HG03064 (cell line): ENCODE measurements at regions not wholly inside any gene's neighbourhood (a gene's known extent, or its start where the extent isn't known, plus 50 kb on each side); places are given as distances from the start of the nearest gene placed in this dataset.

Source experiments
- ATAC-seq: cut with Tn5 transposase; IDR thresholded peaks from one replicate; pipeline ENCODE4 v1.9.1; 2021; ENCODE audit warnings: low read depth; ENCODE audit not compliant: unreplicated experiment

DNA sequence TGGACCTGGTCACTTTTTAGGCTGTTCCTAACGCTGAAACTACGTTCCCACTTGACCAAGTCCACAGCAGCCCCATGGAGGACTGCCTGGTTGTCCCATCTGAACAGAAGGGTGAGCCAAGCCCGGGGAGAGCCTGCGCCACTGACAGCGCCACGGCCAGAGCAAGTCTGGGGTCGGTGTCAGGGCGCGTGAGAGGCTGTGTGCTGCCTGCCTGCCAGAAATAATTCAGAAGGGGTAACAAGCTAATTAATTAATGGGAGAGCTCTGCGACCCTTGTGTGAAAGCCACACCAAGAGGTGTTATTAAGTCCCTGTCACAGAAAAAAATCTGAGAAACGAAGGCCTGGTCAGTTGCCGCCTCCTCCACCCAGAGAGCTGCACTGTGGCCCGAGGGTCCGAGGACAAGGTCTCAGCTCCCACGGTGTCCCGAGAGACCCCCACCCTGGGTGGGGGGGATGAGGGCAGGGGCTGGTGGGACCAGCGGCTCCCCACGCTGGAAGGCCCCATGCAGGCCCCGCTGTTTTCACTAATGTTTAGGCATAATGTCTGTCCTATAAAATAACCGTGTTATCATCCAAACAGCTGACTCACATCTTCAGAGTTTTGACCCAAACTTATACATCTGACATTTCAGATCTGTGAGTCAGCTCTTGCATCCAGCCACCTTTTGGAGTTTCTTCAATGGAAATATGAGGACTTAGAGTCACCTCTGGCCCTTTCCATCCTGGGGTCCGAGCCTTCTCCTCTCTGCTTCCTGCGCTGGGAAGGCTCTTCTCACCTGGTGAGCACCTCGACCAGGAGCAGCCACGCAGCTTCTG is 58.5 kb downstream of the DLL1 start:
- no peak for ATAC-seq

DNA sequence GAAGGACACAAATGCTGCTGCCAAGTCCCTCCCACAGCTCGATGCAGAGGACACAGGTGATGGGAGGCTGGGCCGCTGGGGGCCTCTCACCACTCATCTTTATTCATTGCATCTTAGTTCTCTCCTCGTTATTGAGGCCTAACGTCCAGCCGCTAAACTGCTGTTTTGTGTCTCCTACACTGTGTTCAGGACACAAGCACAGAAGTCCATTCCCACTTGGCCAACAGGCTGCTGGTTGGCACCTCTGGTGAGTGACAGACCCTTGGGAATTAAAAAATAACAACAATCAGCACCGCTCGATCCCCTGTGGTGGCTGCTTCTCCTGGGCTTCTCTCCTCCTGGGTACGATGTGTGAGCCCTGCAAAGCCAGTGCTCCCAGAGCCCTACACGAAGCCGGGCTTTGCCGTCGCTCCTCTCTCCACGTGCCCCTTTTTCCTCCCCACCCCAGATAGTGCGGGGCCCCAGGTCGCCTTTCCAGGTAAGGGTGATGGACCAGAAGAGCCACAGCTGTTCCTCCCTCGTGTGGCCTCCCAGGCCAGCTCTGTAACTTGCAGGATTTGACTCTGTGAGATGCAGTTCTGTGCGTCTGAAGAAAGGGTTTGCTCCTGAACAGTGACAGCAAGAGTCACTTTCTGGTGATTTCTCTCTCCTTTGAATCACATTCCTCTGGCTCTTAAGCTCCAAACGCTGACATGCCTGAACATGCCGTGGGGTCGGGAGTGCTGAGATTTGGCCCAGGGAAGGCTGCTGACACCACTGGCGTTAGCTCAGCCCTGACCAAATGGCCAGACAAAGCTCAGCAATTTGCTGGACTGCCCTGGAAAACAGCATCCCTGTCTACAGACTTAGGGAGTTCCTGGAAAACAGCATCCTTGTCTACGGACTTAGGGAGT is 59.3 kb downstream of the DLL1 start:
- ATAC-seq = no peak

DNA sequence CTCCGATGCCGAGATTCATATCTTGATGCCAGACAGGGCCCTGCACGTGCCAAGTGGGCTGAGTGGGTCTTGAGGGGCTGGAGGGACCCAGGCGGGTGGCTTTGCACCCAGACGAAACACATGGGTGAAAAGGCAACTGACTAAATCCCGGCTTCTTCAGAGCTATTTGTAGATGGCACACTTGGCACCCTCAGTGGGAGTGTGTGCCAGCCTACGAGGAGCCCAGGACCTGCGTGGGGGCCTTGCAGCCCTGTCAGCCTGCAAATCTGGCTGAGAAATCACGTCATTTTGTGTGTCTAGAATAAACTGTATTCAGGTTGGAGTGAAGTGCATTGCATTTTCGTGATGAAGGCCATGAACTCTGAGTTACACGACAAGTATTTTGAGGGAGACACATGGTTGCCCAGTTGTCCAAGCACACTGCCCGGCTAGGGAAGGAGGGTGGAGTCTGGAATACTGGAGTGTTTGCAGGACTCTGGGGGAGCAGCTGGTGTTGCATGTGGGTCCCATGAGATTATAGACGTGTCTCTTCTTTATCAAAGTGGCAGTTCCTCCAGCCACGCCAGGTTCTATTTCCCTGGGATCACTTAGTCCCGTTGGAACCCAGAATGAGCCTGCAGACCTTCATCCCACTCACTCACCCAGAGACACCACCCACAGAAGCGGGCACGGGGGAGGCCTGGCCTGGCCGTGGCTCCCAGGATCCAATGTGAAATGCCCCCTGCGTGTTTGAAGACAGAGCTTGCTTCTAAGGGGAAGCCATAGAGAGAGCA is 60.2 kb downstream of the DLL1 start:
- no peak for ATAC-seq

DNA sequence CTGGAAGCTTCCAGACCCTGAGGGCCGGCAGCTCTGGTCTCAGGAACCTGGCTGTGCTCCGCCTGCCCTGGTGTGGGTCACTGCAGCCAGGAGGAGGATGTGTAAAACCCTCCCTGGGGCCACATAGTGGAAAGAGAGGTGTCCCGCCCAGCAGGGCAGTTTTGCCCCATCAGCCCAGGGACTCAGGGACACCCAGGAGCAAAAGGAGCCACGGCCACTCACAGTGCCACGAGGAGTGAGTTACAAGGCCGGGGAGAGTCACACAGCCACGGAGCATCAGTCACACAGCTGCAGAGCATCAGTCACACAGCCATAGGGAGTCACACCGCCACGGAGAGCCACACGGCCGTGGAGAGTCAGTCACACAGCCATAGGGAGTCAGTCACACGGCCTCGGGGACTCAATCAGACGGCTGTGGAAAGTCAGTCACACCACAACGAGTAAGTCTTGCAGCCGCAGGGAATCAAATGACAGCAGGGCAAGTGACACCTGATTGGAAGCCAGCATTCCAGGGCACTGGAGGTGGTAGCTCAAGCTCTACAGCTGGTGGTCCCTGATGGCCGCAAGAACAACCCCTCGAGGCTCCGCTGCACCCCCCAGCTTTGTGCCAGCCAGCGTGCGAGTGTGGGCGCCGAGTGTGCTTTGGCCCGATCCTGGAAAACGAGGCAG is 60.9 kb downstream of the DLL1 start:
- no peak for ATAC-seq

DNA sequence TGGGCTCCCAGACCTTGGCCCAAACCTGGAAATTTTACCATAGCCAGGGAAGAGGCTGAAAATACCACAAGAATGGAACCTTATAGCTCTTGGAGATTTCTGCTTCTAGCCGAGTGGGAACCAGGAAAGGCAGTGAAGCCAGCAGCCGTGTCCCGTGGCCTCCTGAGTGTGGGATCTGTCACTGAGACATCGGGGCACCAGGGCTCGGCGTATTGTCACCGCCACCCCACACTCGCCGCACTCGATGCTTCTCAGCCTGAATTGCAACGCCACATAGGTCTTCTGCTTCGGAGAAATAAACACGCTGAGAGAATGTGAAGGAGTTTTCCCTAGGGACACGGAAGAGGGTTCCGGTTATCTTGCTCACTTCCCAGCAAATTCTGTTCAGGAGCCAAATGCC is 61.5 kb downstream of the DLL1 start:
- ATAC-seq = no peak

DNA sequence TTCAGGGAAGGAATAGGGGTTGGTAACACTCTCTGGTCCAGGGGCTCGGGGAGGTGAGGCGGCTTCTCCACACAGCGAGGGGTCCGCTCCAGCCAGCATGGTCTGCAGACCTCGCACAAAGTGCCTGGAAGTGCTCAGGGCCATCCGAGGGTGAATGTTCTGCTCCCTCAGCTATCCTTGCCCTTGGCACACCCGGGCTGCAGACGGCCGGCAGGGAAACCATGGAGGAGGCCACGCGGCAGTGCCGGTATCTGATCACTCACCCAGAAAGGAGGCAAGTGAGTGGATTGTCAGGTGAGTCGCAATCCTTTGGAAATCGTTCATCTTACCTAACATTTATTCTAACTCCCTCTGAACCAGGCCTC is 62.0 kb downstream of the DLL1 start:
- no peak for ATAC-seq

DNA sequence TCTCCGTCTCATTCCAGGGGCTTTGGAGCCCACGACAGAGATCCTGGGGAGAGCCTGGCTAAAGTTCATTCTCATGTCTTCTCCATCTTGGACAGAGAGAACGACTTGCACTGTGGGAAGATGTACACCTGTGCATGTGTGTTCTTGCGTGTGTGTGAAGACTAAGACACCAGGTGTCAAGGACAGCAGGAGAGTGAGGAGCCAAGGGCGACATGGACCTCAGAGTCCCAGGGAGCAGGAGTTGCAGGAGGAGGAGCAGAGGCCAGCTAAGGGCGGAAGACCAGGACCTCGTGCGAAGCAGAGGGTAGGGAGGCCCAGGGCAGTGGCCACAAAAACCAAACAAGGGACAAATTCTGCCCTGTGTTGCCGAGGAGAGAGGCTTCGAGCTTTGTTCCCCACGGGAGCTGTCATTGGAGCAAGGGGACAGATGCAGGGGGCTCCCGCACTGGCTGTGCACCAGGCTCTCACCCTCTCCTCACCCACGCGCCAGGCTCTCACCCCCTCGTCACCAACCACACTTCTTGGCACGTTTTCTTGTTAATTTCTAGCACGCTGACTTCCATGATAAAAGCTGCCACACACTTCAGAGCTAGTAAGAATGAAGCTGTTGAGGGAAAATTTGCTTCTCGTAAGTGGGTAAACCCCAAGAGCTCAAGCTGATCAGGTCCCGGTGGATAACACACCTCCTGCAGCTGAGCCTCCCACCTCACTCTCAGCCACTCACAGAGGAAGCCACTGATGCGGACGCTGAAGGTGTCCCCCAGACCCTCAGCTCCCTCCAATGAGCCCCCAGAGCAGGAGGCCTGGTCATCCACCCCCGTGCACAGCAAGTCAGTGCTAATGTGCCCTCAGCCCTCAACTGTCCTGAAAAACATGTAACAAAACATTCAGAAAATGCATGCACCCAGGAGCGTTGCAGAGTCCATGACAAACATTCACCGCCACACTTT is 62.6 kb downstream of the DLL1 start:
- ATAC-seq = no peak

DNA sequence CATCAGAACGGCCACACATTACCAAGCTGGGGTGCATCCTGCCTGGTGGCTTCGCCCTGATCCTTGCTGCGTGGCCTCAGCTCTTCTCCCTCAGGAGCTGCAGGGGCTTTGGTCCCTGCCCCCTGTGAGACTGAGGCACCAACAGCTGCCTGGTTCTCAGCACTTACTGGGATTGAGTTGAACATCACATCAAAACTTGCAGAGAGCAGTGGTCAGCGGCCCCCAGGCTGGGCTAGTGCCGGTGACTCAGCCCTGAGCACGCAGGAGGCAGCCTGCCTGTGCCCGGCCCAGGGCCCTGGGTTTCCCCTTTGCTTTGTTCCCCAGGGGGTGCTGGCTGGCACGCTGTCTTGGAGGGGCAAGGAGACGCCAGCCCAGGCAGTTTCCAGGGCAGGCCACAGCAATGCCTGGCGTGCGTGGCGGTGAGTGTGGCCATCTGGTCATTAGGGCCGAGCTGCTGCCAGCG is 63.3 kb downstream of the DLL1 start:
- no peak for ATAC-seq

DNA sequence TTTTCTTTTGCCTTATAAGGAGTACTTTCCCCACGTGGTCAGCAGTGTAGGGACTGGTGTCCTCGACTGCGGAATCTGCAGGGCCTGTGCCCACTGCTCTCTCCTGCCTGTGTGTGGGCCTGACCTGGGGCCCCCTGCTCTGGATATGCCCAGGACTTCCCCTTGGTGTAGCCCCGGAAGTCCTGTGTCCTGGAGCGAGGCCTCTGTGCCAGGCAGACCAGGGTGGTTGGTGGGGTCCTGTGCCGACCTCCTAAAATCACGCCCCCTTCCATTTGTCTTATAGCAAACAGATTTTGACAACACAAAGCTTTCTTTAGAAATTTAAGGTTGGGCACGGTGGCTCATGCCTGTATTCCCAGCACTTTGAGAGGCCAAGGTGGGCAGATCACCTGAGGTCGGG is 64.2 kb downstream of the DLL1 start:
- ATAC-seq = no peak

DNA sequence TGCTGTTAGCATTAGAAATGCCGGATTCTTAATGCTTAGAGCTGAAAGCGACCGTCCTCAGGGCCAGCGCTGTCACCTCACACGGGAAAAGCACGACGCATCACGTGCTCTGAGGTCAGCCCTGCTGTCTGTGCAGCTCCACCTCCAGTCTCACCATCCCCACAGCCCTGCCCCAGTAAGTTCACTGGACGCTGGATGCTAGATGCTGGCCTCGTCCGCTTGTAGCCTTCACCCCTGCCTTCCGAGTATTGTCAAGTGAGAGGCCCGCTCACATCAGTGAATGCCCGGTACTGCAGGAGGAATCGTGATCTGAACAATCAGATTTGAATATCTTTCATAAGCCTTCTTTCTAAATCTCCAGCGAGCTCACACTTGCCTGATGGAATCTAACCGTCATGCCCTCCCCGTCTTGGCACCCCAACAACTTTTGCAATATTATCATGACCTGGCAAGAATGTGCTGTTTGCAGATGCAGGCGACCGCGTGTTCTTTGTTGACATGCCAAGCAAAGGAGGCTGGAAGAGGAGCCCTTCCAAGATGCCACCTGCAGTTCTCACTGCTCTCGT is 64.9 kb downstream of the DLL1 start:
- no peak for ATAC-seq

DNA sequence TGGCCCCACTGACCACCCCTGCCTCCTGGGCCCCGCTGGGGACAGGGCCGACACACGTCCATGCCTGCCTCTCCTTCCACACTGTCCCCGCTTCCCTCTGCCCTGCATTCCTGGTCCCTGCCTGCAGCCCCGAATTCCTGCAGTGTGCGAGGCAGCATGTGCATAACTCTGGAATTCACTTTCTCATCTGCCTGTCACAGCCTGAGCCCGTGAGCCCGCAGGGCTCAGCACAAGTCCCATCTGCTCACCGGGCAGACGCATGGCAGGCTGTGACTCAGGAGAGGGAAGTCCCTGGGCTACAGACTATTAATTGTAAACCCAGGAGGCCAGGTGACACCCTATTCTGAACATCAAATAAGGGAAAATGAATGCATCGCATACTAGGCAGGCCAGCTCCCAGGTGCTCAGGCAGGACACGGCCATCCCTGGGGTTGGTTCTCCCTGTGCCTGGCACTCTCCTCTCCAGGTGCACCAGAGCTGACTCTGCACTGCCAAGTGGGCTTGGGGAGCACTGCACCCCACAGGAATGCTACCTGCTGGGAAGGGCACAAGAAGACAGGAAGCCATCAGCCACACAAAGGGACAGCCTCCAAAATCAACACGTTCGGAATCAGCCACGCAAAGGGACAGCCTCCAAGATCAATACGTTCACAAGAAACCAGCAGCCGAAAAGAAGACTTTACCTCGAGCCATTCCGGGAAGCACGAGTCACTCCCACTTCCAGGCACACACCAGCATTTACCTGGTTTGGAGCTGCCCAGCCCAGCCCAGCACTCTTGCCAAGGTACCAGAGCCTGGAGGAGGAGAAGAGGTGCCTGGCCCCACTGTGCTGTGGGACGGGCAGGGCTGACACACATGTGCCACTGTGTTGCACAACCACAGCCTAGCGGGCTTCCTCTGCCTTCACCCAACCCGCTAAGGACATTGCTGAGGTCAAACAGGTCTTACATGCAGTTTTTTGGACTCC is 65.9 kb downstream of the DLL1 start:
- no peak for ATAC-seq

DNA sequence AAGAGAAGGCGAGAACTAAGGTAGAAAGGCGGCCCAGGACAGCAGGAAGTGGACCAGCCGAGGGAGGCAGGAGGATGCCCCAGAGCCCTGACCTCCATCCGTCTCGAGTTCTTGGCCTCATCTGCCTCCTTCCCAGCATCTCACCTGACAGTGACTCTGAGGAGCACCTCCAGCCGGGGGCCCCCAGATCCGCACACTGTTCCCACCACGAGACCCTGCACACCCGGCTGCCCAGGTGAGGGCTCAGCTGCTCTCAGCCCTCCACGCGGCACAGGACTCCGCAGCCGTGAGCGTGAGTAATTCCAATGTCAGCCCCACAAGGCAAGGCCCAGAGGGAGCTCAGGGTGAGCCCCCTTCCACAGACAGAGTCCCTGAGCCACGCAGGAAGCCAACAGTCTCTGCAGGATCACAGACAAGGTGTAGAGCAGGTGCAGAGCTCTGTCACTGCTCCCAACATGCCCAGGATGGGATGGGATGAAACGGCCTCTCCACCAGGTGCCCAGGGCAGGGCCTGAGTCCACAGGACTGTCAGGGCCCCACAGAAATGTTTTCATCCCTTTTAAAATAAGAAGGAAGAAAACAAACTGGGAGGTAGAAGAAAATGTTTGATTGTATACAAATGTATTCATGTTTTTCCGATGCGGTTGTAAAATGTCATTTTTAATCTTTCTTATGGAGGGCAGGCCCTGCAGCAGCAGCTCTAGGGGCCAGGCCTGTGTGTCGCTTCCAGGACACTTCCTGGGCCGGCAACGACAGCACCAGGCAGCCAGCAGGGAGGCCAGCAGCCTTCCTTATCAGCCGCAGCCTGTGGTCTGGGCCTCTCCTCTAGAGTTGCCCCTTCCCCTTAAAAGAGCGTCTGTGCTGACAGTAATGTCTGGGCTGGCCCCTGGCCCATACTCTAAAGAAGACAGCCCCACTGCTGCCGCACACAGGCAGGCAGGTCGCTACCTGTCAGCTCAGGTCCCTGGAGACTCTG is 66.9 kb downstream of the DLL1 start:
- no peak for ATAC-seq

DNA sequence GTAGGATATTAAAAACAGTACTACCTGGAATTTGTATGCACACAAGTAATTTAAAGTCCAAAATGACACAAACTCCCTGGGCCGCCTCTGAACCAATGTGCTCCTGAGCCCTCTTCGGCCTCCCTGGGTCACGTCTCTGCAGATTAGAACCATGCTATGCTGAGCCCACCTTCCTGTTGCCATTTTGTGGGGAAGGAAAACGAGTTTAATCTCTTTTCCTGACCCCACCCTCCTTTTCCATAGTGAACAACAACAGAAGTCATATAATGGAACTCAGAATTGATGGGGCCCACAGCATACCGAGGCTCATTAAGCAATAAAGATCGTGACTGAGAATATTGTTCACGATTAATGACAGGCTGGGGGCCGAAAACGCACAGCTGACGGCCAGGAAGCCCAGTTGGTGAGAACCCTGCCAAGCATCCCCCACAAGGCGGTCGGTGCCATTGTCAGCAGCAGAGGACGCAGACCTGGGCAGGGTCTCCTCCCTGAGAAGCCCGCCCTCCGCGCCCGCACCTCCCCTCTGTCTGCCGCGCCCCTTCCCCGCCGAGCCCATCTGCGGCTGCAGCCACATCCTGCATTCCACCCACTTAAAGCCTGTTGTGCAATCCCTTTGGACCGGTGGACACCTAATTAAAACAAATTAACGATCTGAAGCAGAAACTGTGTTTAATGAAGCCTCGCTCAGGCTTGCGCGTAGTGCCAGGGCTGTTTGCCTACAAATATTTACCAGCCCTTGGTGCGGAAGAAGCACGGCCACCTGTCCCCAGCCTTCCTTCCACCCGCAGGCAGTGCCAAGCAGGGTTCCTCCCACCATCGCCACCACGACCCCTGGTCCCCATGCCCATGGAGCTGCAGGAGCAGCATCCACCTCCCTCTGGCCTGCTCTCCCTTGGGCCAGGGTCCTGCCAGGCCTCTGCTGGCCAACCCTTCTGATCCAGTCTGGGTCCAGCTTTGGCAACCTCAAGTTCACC is 68.1 kb downstream of the DLL1 start:
- no peak for ATAC-seq

DNA sequence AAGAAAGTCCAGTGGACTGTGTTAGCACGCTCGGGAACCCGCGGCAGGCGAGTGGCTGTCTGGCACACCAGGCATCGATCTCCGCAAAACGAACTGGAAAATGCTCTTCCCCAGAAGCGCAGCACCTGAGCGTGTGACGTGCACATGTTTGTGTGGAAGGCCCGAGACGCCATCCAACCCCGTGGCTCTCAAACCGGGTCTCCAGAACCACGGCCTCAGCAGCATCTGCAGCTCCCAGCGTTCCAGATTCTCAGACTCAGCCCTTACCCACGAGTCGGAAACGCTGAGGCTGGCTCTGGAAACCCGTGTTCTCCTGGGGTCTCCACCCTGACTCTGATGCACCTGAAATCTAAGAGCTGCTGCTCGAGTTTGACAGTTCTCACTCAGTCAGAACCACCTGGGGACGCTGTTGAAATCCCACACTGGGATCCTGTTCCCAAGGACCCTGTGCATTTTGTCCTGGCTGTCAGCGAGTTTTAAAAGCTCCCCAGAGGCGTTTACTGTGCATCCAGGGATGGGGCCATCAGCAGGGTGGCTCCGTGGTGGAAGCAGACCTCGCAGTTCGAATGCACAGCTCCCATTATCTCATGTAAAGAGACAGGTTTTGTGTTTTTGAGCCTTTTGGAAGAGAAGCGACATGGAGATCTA is 69.0 kb downstream of the DLL1 start:
- ATAC-seq = no peak
